ENCODE measurements at regions not wholly inside any gene's neighbourhood (a gene's known extent, or its start where the extent isn't known, plus 50 kb on each side); places are given as distances from the start of the nearest gene placed in this dataset.

DNA sequence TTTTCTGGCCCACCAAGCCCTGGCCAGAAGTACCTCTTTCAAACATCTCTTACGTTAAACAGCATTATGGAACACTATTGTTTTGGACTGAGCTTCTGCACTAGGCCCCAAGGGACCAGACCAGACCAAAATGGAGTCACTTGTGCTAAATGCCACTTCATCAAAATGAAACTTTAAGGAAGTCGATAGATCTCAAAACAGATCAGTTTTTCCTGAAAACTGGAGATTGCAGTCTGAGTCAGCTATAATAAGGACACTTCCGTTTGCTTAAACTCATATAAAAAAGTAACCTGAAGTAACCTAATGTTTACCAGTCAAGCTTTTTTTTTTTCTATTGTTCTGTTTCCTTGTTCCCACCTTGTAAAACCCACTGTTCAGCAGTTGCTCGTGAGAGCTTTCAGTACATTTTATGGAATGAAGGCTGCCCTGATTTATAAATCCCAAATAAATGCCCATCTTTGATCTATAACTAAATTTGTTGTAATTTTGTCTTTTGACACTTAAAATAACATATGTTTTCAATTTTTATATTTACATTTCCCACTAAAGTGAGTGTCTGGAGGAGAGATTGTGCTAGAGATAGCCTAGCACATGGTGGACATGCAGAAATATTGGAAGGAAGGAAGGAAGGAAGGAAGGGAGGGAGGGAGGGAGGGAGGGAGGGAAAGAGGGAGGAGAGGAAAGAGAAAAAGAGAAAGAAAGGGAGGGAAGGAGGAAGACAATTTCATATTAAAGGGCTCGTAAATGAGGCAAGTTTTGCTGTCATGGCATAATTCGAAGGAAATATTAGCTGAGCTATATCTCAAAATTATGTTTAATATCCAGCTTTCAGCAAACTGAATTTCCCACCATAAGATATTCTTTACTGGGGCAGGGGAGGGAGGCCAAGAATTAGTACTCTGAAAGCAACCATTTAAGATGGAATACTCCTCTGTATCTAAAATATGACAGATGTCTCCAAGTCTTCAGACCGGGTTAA lies 77.0 kb upstream of the CXADR start:
- TF ChIP-seq Cebpa-rat (IDR thresholded peaks at IDR 0.05), result no peak
- 0 out of 22 replicates have a peak, but pooled peaks cover 0 to 3% (median 0%) of the 10 kb centered on the region in 11 experiments for H3K9me3 ChIP-seq (replicated peaks in 1 of 11)
- no peak overlapping the region for H3K9ac ChIP-seq
- no peak overlapping the region for H3K27ac ChIP-seq
- no peaks in the 10 kb centered on the region for H3K27me3 ChIP-seq
- H3K4me3 ChIP-seq, result no peak overlapping the region
- H3K36me3 ChIP-seq, result no peaks in the 10 kb centered on the region
- H3K4me2 ChIP-seq, result no peak overlapping the region
- H3K4me1 ChIP-seq, result peaks cover 5 to 21% (median 12%) of the 10 kb centered on the region in 10 experiments; a peak in 17 of 20 replicates
- H4K20me1 ChIP-seq, result no peaks in the 10 kb centered on the region

DNA sequence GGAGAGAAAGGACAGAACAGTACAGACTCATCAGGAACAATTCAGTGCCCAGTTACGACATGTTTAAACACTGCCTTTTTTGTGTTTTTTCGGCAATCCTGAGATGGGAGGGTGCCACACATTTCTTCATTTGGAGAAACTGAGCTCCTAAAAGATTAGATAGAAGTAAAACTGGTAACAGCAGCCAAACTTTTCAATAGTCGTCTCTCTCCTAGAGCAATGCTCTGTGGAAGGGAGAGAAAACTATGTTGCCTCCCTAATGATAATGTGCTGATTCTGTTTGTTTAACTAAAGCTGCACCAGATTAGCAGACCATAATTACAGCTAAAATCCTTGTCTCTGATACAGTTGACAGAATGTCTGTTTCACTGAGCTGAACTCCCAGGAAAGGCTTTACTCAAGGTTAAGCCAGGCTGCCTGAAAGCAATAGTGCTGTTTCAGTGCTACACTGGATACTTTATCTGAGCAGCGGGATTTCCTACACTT lies 76.2 kb upstream of the CXADR start:
- no peak for TF ChIP-seq Cebpa-rat (IDR thresholded peaks at IDR 0.05)
- no peak overlapping the region for H3K4me2 ChIP-seq
- no peaks in the 10 kb centered on the region for H4K20me1 ChIP-seq
- H3K9me3 ChIP-seq (replicated peaks in 1 of 11), result no peaks in the 10 kb centered on the region
- H3K4me1 ChIP-seq, result peaks cover 5 to 29% (median 10%) of the 10 kb centered on the region in 10 experiments; a peak in 17 of 20 replicates
- no peaks in the 10 kb centered on the region for H3K27me3 ChIP-seq
- H3K27ac ChIP-seq, result no peak overlapping the region
- H3K36me3 ChIP-seq, result no peaks in the 10 kb centered on the region
- no peak overlapping the region for H3K9ac ChIP-seq
- H3K4me3 ChIP-seq, result no peak overlapping the region

DNA sequence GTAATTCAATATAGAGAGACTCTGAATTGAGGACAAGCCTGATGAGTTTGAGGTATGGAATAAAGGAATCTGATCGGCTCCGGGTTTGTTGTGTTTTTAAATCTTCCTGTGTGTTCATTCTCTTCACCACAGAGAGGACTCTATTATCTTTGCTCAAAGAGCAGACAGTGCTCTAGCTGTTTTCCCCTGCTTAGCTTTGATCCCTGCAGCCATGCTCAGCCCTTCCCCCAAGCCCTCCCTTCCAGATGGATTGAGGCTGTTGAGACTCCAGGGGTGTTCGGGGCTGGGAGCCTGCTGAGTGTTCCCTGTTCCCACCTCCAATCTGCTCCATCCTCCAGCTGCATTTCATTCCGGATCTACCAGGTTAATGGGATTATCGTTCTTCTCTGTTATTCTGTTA lies 74.2 kb upstream of the CXADR start:
- Histone ChIP-seq H3K9ac (no peak overlapping the region), H3K27ac (no peak overlapping the region), H3K27me3 (no peaks in the 10 kb centered on the region), H4K20me1 (no peaks in the 10 kb centered on the region), H3K9me3 (replicated peaks in 1 of 11) (no peaks in the 10 kb centered on the region), H3K4me3 (no peak overlapping the region), H3K36me3 (no peaks in the 10 kb centered on the region), H3K4me2 (peak overlapping the region in 2 of 11 experiments; percentile 44 to 57; a peak in 2 of 22 replicates), H3K4me1 (peaks cover 5 to 34% (median 10%) of the 10 kb centered on the region in 10 experiments; a peak in 17 of 20 replicates)
- TF ChIP-seq Cebpa-rat (IDR thresholded peaks at IDR 0.05), result no peak

DNA sequence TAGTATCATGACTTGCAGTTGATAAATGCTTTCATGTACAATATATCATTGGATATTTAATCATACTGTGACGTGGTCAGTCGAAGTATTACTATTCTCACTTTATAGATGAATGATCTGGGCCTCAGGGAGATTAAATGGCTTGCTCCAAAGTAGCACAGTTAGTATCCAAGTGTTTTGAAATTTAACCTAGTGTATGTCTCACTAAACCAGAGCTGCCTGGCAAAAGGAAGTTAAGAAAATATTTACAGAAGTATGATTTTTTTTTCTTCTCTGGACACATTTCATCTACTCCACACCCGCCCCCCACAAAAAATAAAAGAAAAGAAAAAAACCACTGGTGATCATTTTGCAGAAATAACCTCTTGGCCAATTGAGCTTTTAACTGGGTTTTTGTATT lies 71.9 kb upstream of the CXADR start:
- Histone ChIP-seq H3K4me3 (no peak overlapping the region), H3K9me3 (replicated peaks in 1 of 11) (no peaks in the 10 kb centered on the region), H3K27ac (0 out of 22 replicates have a peak overlapping the region, but pooled peaks of 1 of the 11 experiments have one; percentile 32), H3K4me1 (peaks cover 5 to 34% (median 10%) of the 10 kb centered on the region in 10 experiments; a peak in 17 of 20 replicates), H3K27me3 (no peaks in the 10 kb centered on the region), H4K20me1 (no peaks in the 10 kb centered on the region), H3K9ac (no peak overlapping the region; a peak in 1 of 22 replicates), H3K4me2 (peak overlapping the region in 4 of 11 experiments; percentile 32 to 63 (median 50); a peak in 7 of 22 replicates), H3K36me3 (no peaks in the 10 kb centered on the region)
- no peak for TF ChIP-seq Cebpa-rat (IDR thresholded peaks at IDR 0.05)

DNA sequence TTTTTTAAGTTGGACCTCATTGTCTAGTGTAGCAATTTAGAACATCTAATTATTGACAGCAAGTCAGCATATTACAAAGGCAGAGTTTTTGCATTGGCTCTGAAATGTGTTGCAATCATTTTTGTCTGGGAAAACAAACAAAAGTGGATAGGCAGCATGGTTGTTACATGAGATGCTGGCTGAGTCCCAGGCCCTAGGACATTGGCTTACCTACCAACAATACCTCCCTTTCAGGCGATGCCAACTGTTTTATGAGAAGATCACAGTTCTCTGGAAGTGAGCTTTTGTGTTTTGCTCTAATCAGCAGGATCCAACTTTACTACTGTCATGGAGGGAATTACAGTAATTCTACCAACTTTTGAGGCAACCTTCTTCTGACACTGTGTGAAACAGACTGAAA lies 71.5 kb upstream of the CXADR start:
- peak in 2 of 11 experiments; percentile 16 to 48; a peak in 1 of 22 replicates for TF ChIP-seq Cebpa-rat (IDR thresholded peaks at IDR 0.05)
- H3K9ac ChIP-seq, result no peak overlapping the region; a peak in 1 of 22 replicates

DNA sequence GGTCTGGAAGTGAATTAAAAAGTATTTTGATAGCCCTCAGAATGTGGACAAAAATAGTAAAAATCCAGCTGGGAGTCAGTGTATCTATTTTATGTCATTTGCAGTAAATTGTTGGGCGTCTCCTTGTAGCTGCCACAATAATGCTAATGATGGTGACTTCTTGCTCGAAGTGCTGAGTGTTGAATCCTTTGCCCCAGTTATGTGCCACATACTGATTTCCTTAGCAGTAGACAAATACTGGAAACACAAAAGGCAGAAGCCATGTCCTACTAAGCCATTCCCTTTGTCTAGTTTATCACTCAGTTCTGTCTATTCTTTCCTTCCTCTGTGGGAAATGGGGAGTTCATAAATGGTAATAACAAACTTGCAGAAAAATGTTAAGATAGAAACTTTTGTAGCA lies 70.7 kb upstream of the CXADR start:
- no peak overlapping the region for H3K27ac ChIP-seq
- H3K4me2 ChIP-seq, result peak overlapping the region in 2 of 11 experiments; percentile 54 to 63; a peak in 3 of 22 replicates
- H3K27me3 ChIP-seq, result no peaks in the 10 kb centered on the region
- no peaks in the 10 kb centered on the region for H3K9me3 ChIP-seq (replicated peaks in 1 of 11)
- H3K4me1 ChIP-seq, result peaks cover 5 to 39% (median 10%) of the 10 kb centered on the region in 10 experiments; a peak in 17 of 20 replicates
- no peak overlapping the region for H3K4me3 ChIP-seq
- no peaks in the 10 kb centered on the region for H4K20me1 ChIP-seq
- no peak for TF ChIP-seq Cebpa-rat (IDR thresholded peaks at IDR 0.05)
- no peak overlapping the region for H3K9ac ChIP-seq
- no peaks in the 10 kb centered on the region for H3K36me3 ChIP-seq

More for the DNA sequence above, 71.5 kb upstream of the CXADR start:
- H3K27me3 ChIP-seq, result no peaks in the 10 kb centered on the region
- no peaks in the 10 kb centered on the region for H4K20me1 ChIP-seq
- H3K36me3 ChIP-seq, result no peaks in the 10 kb centered on the region
- no peaks in the 10 kb centered on the region for H3K9me3 ChIP-seq (replicated peaks in 1 of 11)
- no peak overlapping the region for H3K4me3 ChIP-seq
- H3K4me1 ChIP-seq, result peaks cover 5 to 34% (median 10%) of the 10 kb centered on the region in 10 experiments; a peak in 17 of 20 replicates
- H3K27ac ChIP-seq, result peak overlapping the region in 1 of 11 experiments; percentile 32; a peak in 1 of 22 replicates
- H3K4me2 ChIP-seq, result peak overlapping the region in 4 of 11 experiments; percentile 32 to 63 (median 50); a peak in 8 of 22 replicates

DNA sequence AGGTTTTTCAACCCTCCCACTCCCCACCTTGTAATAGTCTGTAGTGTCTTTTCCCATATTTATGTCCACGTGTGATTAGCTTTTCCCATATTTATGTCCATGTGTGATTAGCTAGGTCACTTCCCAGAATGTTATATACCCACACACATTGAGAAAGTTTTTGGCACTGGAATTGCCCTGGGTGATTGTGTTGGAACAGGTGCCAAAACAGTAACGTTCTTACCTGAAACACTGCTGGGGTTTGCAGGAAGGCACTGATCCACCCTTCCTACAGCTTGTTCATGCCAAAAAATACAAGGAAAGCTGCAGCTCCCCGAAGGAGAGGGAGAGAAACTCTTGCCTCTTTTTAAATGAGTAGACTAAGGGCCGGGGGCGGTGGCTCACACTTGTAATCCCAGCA lies 68.0 kb upstream of the CXADR start:
- Histone ChIP-seq H3K4me1 (peaks cover 0 to 31% (median 0%) of the 10 kb centered on the region in 10 experiments; a peak in 8 of 20 replicates), H4K20me1 (no peaks in the 10 kb centered on the region), H3K4me3 (no peak overlapping the region), H3K4me2 (no peak overlapping the region), H3K36me3 (no peaks in the 10 kb centered on the region), H3K27me3 (no peaks in the 10 kb centered on the region), H3K9ac (no peak overlapping the region), H3K27ac (no peak overlapping the region), H3K9me3 (replicated peaks in 1 of 11) (no peaks in the 10 kb centered on the region)
- TF ChIP-seq Cebpa-rat (IDR thresholded peaks at IDR 0.05), result no peak

DNA sequence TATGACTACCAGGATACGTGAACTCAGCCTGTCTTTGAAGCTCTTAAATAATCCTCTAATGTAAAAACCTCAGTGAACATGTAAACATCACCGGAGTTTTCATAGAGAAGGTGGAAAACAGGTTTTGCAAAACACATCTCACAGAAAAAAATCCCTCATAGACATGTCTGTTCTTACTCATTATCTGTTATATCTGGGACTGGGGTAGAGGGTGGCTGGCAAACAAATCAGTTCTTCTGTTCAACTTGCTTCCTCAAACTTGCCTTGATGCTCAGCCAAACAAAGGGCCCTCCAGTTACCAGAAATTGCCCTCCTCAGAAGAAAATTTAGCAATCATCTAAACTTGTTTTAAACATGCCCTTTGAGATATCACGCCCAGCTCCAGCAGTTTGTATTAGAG lies 66.1 kb upstream of the CXADR start:
- Histone ChIP-seq H3K4me2 (peak overlapping the region in 2 of 11 experiments; percentile 1 to 20; a peak in 1 of 22 replicates), H3K4me1 (peaks cover 0 to 38% (median 4%) of the 10 kb centered on the region in 10 experiments; a peak in 9 of 20 replicates), H4K20me1 (no peaks in the 10 kb centered on the region), H3K27ac (no peak overlapping the region), H3K9ac (no peak overlapping the region), H3K27me3 (no peaks in the 10 kb centered on the region), H3K9me3 (replicated peaks in 1 of 11) (no peaks in the 10 kb centered on the region), H3K4me3 (no peak overlapping the region), H3K36me3 (no peaks in the 10 kb centered on the region)
- no peak for TF ChIP-seq Cebpa-rat (IDR thresholded peaks at IDR 0.05)

DNA sequence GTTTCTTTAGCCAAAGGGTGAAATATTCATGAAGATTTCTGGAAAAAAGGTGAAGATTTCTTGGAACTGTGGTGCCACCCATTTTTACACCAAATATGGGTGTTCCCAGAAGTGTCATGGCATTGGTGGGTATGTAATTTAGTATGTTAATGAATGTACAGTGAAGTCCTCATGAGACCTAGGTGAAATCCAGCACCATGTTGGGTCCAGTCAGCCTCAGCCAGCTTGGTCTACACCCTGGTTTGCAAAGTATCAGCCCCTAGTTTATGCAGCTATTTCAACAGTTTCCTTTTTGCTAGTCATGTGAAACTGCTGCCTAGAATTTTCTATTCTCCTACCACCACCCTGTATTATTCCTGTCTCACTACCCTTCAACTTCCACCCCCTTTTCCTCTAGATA lies 63.1 kb upstream of the CXADR start:
- Histone ChIP-seq H3K4me1 (peaks cover 0 to 38% (median 4%) of the 10 kb centered on the region in 10 experiments; a peak in 9 of 20 replicates), H4K20me1 (no peaks in the 10 kb centered on the region), H3K9ac (no peak overlapping the region), H3K4me3 (no peak overlapping the region), H3K27me3 (no peaks in the 10 kb centered on the region), H3K36me3 (no peaks in the 10 kb centered on the region), H3K27ac (no peak overlapping the region), H3K4me2 (peak overlapping the region in 1 of 11 experiments; percentile 18; a peak in 1 of 22 replicates), H3K9me3 (replicated peaks in 1 of 11) (peaks cover 0 to 9% (median 0%) of the 10 kb centered on the region in 11 experiments; a peak in 6 of 22 replicates)
- TF ChIP-seq Cebpa-rat (IDR thresholded peaks at IDR 0.05), result no peak
